ENCODE measurements at regions not wholly inside any gene's neighbourhood (a gene's known extent, or its start where the extent isn't known, plus 50 kb on each side); places are given as distances from the start of the nearest gene placed in this dataset.

DNA sequence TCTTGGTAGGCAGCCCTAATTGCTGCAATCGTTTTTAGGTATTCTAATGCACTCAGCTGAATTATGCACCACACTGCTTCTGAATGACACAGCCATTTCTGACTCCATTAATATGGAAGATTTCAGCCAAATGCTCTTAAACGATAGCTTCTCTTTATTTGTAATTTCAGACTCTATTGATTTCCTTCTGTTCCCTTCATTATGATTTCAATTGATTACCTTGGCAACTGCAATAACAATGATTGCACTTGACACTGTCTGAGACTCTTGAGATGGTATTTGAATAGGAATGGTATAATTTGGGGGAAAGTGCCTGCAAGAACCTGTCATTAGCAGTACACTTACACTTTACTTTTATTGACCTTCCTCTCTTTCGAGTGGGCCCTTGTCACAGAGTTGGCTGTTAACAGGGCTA is 296.1 kb upstream of the DMAC1 start:
- Histone ChIP-seq H4K20me1 (replicated peaks; ENCODE audit: control insufficient read depth, extremely low read depth, insufficient read depth, low read length) (no peaks in the 10 kb centered on the region), H3K36me3 (ENCODE audit: control insufficient read depth in 2 of 2, extremely low read depth in 1 of 2, insufficient read depth in 2 of 2, low read length in 2 of 2) (no peaks in the 10 kb centered on the region), H3K4me3 (replicated peaks in 1 of 3; ENCODE audit: insufficient read depth in 1 of 3, low read depth in 1 of 3, low read length in 3 of 3) (no peak overlapping the region), H3K9me3 (replicated peaks; ENCODE audit: control insufficient read depth, insufficient read depth, low read length) (no peaks in the 10 kb centered on the region), H2AFZ (ENCODE audit: low read depth, low read length) (no peak overlapping the region), H3K4me2 (ENCODE audit: insufficient read depth, low read length) (no peak overlapping the region), H3K4me1 (ENCODE audit: control insufficient read depth, extremely low read depth, insufficient read depth, low read length) (no peaks in the 10 kb centered on the region), H3K9me1 (replicated peaks; ENCODE audit: control insufficient read depth, extremely low read depth, insufficient read depth, low read length) (no peaks in the 10 kb centered on the region), H3K9ac (replicated peaks; ENCODE audit: extremely low read depth, insufficient read depth, low read length) (no peak overlapping the region), H3K79me2 (ENCODE audit: control insufficient read depth, insufficient read depth, low read length) (no peaks in the 10 kb centered on the region), H3K27me3 (ENCODE audit: control insufficient read depth in 2 of 2, insufficient read depth in 2 of 2, low read length in 2 of 2) (no peaks in the 10 kb centered on the region), H3K27ac (ENCODE audit: insufficient read depth, low read depth, low read length) (no peak overlapping the region)
- intact Hi-C loops (cut with micrococcal nuclease) (no loop called here), dilution Hi-C loops (cut with MboI; ENCODE audit: extremely low pct_ligation_motif_present, low sequenced_read_pairs) (no loop called here)
- POLR2A ChIA-PET = no interaction called here
- TF ChIP-seq MYC (IDR thresholded peaks at IDR 0.05; ENCODE audit: low read depth, low read length) (no peak), POLR2AphosphoS5 (IDR thresholded peaks at IDR 0.05; ENCODE audit: insufficient read depth, low read depth, low read length) (no peak), CTCF (IDR thresholded peaks at IDR 0.05; ENCODE audit: extremely low read depth in 1 of 2, insufficient read depth in 1 of 2, low read depth in 1 of 2, low read length in 2 of 2) (no peak)
- DNase-seq (ENCODE audit: low read depth, low spot score) (no peak), FAIRE-seq (no peak)
- BruUV-seq (replicated peaks) = no TSS peak
- CTCF ChIA-PET = no interaction called here

DNA sequence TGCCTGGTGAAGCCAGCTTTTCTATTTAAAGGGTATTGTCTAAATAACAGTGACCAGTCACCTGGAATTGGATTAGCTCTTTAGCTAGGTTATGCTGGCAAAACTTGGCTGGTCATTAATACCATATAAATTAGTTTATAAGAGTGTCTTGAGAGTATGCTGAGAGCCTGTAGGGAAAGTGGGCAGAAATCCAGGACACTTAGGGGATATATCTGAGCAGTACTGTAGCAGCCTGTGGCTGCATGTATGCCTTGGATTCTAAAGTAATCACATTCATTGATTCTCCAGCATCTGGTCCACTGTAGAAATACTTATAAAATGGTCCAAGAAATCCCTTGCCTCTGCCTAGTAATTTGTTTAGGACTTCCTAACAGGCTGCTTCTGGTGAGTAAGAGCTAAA is 288.9 kb upstream of the DMAC1 start:
- Histone ChIP-seq H3K9me1 (replicated peaks; ENCODE audit: control insufficient read depth, extremely low read depth, insufficient read depth, low read length) (no peaks in the 10 kb centered on the region), H3K4me3 (replicated peaks in 1 of 3; ENCODE audit: insufficient read depth in 1 of 3, low read depth in 1 of 3, low read length in 3 of 3) (no peak overlapping the region), H3K79me2 (ENCODE audit: control insufficient read depth, insufficient read depth, low read length) (no peaks in the 10 kb centered on the region), H4K20me1 (replicated peaks; ENCODE audit: control insufficient read depth, extremely low read depth, insufficient read depth, low read length) (no peaks in the 10 kb centered on the region), H3K4me2 (ENCODE audit: insufficient read depth, low read length) (no peak overlapping the region), H3K4me1 (ENCODE audit: control insufficient read depth, extremely low read depth, insufficient read depth, low read length) (no peaks in the 10 kb centered on the region), H3K9ac (replicated peaks; ENCODE audit: extremely low read depth, insufficient read depth, low read length) (no peak overlapping the region), H3K9me3 (replicated peaks; ENCODE audit: control insufficient read depth, insufficient read depth, low read length) (no peaks in the 10 kb centered on the region), H3K27me3 (ENCODE audit: control insufficient read depth in 2 of 2, insufficient read depth in 2 of 2, low read length in 2 of 2) (no peaks in the 10 kb centered on the region), H3K36me3 (ENCODE audit: control insufficient read depth in 2 of 2, extremely low read depth in 1 of 2, insufficient read depth in 2 of 2, low read length in 2 of 2) (no peaks in the 10 kb centered on the region), H3K27ac (ENCODE audit: insufficient read depth, low read depth, low read length) (no peak overlapping the region), H2AFZ (ENCODE audit: low read depth, low read length) (no peak overlapping the region)
- TF ChIP-seq GATA2 (IDR thresholded peaks at IDR 0.05; ENCODE audit: insufficient read depth, insufficient read length, low read depth, low read length) (no peak), JUN (IDR thresholded peaks at IDR 0.05; ENCODE audit: borderline replicate concordance, insufficient read depth, insufficient read length, low read depth) (no peak), FOS (IDR thresholded peaks at IDR 0.05; ENCODE audit: borderline replicate concordance, insufficient read depth, low read length) (no peak), EZH2 (IDR thresholded peaks at IDR 0.05; ENCODE audit: borderline replicate concordance, low read depth, low read length, severe bottlenecking) (no peak), CTCF (IDR thresholded peaks at IDR 0.05; ENCODE audit: extremely low read depth in 1 of 2, insufficient read depth in 1 of 2, low read depth in 1 of 2, low read length in 2 of 2) (no peak), MAX (IDR thresholded peaks at IDR 0.05; ENCODE audit: insufficient read depth, insufficient read length) (no peak), POLR2A (IDR thresholded peaks at IDR 0.05; ENCODE audit: low read depth, low read length) (no peak), MYC (IDR thresholded peaks at IDR 0.05; ENCODE audit: low read depth, low read length) (no peak)
- POLR2A ChIA-PET = no interaction called here
- CTCF ChIA-PET = no interaction called here
- dilution Hi-C loops (cut with MboI; ENCODE audit: extremely low pct_ligation_motif_present, low sequenced_read_pairs) (no loop called here), intact Hi-C loops (cut with micrococcal nuclease) (no loop called here)
- BruUV-seq (replicated peaks) = no TSS peak
- FAIRE-seq = no peak
- DNase-seq (ENCODE audit: low read depth, low spot score) = no peak

All from endothelial cell of umbilical vein (primary cell).